ENCODE measurements at regions not wholly inside any gene's neighbourhood (a gene's known extent, or its start where the extent isn't known, plus 50 kb on each side); places are given as distances from the start of the nearest gene placed in this dataset.
A peak's percentile ranks its signal among the peaks of the same experiment; 100 is the strongest.

DNA sequence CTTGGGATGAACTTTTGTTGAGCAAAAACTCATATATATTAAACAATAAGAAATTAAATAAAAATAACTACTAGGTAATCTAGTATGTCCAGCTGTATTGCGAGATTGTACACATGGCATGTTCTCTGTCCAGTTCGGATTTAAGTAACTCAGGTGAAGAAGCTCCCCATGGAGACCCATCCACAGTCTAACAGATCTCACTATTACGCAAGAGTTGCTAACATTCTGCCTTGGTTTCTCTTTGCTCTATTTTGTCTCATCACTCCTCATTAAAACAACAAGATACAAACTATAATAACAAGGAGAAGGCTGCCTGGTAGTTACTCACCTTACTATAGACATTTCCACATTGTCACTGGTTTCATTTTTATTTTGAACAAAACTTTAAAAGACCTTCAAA, 1372.3 kb upstream of the CELF2 start:
- Histone ChIP-seq H3K27ac (ENCODE audit: control insufficient read depth, insufficient read depth) (no peak overlapping the region), H4K20me1 (ENCODE audit: control insufficient read depth, insufficient read depth) (no peaks in the 10 kb centered on the region), H3K4me1 (ENCODE audit: control insufficient read depth, insufficient read depth, low read length) (no peaks in the 10 kb centered on the region), H3K9me3 (replicated peaks; ENCODE audit: control insufficient read depth, insufficient read depth, low read length) (no peaks in the 10 kb centered on the region), H3K9ac (ENCODE audit: control insufficient read depth, insufficient read depth, low read length) (no peak overlapping the region), H3K36me3 (ENCODE audit: control insufficient read depth in 2 of 2, insufficient read depth in 2 of 2, low read length in 1 of 2) (no peaks in the 10 kb centered on the region), H2AFZ (ENCODE audit: control insufficient read depth, low read depth, low read length) (no peak overlapping the region), H3K27me3 (replicated peaks in 1 of 2; ENCODE audit: control insufficient read depth in 2 of 2, insufficient read depth in 2 of 2, low read length in 1 of 2) (no peaks in the 10 kb centered on the region), H3K4me3 (no peak overlapping the region), H3K79me2 (ENCODE audit: control insufficient read depth, insufficient read depth, low read length) (no peaks in the 10 kb centered on the region), H3K4me2 (ENCODE audit: control insufficient read depth, insufficient read depth) (no peak overlapping the region)
- BruUV-seq (replicated peaks), result no TSS peak
- POLR2A ChIA-PET, result no interaction called here
- FAIRE-seq, result no peak
- RAD21 ChIA-PET (ENCODE audit: unreplicated experiment), result no interaction called here
- in situ Hi-C loops (cut with MboI) (no loop called here), intact Hi-C loops (cut with micrococcal nuclease; ENCODE audit: unreplicated experiment) (no loop called here)
- SMC1A ChIA-PET (ENCODE audit: uncharacterized antibody, unreplicated experiment), result no interaction called here
- TF ChIP-seq BCL11A (IDR thresholded peaks at IDR 0.05; ENCODE audit: low read depth, low read length) (no peak), NFYA (IDR thresholded peaks at IDR 0.05; ENCODE audit: borderline replicate concordance, low read depth, low read length) (no peak)
- DNase-seq (ENCODE audit: low read depth, low spot score), result no peak
- CTCF ChIA-PET, result no interaction called here
- no peak for ATAC-seq
- WGBS (ENCODE audit: insufficient coverage, insufficient replicate concordance, low lambda C conversion rate, missing lambda C conversion rate), result 14% methylated on average over 3 of the region's 3 CpGs

GRCh38 chr10:9645928-9646600, 1371.6 kb upstream of the CELF2 start:
- no peaks in the 10 kb centered on the region for H3K27me3 ChIP-seq (replicated peaks in 1 of 2; ENCODE audit: control insufficient read depth in 2 of 2, insufficient read depth in 2 of 2, low read length in 1 of 2)
- peak; percentile 62 for FAIRE-seq
- intact Hi-C loops (cut with micrococcal nuclease; ENCODE audit: unreplicated experiment) (no loop called here), in situ Hi-C loops (cut with MboI) (no loop called here)
- H3K4me2 ChIP-seq (ENCODE audit: control insufficient read depth, insufficient read depth), result no peak overlapping the region
- no TSS peak for BruUV-seq (replicated peaks)
- no peak for ATAC-seq
- no peaks in the 10 kb centered on the region for H3K36me3 ChIP-seq (ENCODE audit: control insufficient read depth in 2 of 2, insufficient read depth in 2 of 2, low read length in 1 of 2)
- no peak overlapping the region for H2AFZ ChIP-seq (ENCODE audit: control insufficient read depth, low read depth, low read length)
- H4K20me1 ChIP-seq (ENCODE audit: control insufficient read depth, insufficient read depth), result no peaks in the 10 kb centered on the region
- no peak overlapping the region for H3K9ac ChIP-seq (ENCODE audit: control insufficient read depth, insufficient read depth, low read length)
- H3K4me1 ChIP-seq (ENCODE audit: control insufficient read depth, insufficient read depth, low read length), result no peaks in the 10 kb centered on the region
- no peak overlapping the region for H3K27ac ChIP-seq (ENCODE audit: control insufficient read depth, insufficient read depth)
- no peak overlapping the region for H3K4me3 ChIP-seq
- TF ChIP-seq CTCF (IDR thresholded peaks at IDR 0.05 in 2 of 3, conservative IDR thresholded peaks at IDR 0.05 in 1 of 3; ENCODE audit: control insufficient read depth in 2 of 3, extremely low read depth in 1 of 3, insufficient read depth in 1 of 3, low read depth in 3 of 3, low read length in 3 of 3), result no peak
- no peak for TF ChIP-seq HDAC6 (IDR thresholded peaks at IDR 0.05; ENCODE audit: unreplicated experiment)
- no peak for TF ChIP-seq BCLAF1 (IDR thresholded peaks at IDR 0.05)
- TF ChIP-seq CBFB (IDR thresholded peaks at IDR 0.05; ENCODE audit: low read depth), result no peak
- no peak for TF ChIP-seq PRDM15 (CRISPR knock-in tag; IDR thresholded peaks at IDR 0.05)
- no peak for TF ChIP-seq BCL11A (IDR thresholded peaks at IDR 0.05; ENCODE audit: low read depth, low read length)
- no peak for TF ChIP-seq RB1 (IDR thresholded peaks at IDR 0.05; ENCODE audit: borderline replicate concordance)
- no peaks in the 10 kb centered on the region for H3K9me3 ChIP-seq (replicated peaks; ENCODE audit: control insufficient read depth, insufficient read depth, low read length)
- ChIA-PET POLR2A (no interaction called here), SMC1A (ENCODE audit: uncharacterized antibody, unreplicated experiment) (no interaction called here), CTCF (no interaction called here), RAD21 (ENCODE audit: unreplicated experiment) (no interaction called here)
- WGBS (ENCODE audit: insufficient coverage, insufficient replicate concordance, low lambda C conversion rate, missing lambda C conversion rate), result 59% methylated on average over 2 of the region's 2 CpGs
- H3K79me2 ChIP-seq (ENCODE audit: control insufficient read depth, insufficient read depth, low read length), result no peaks in the 10 kb centered on the region
- DNase-seq (ENCODE audit: low read depth, low spot score), result no peak
